Upper lobe of right lung (tissue), 1 donor: ENCODE measurements at regions not wholly inside any gene's neighbourhood (a gene's known extent, or its start where the extent isn't known, plus 50 kb on each side); places are given as distances from the start of the nearest gene placed in this dataset.

Experiments used
- ATAC-seq: fragments of 200-7000 bp; cut with Tn5 transposase; one replicate; pipeline ENCODE4 v1.9.1; 2020; ENCODE audit warnings: mild to moderate bottlenecking, moderate library complexity
- DNase-seq: peaks from one replicate; pipeline ENCODE4 v3.0.0-alpha.2; 2020
- H3K27ac ChIP-seq: fragments of 200-600 bp; one replicate; pipeline ENCODE4 v1.8.0; 2022
- H3K27me3 ChIP-seq: fragments of 200-600 bp; one replicate; pipeline ENCODE4 v1.8.0; 2022; ENCODE audit warnings: mild to moderate bottlenecking
- H3K36me3 ChIP-seq: fragments of 200-600 bp; one replicate; pipeline ENCODE4 v1.8.0; 2022
- H3K4me1 ChIP-seq: fragments of 200-600 bp; one replicate; pipeline ENCODE4 v1.8.0; 2022
- H3K4me3 ChIP-seq: fragments of 200-600 bp; one replicate; pipeline ENCODE4 v1.8.0; 2022; ENCODE audit warnings: mild to moderate bottlenecking
- H3K9me3 ChIP-seq: fragments of 200-600 bp; one replicate; pipeline ENCODE4 v1.8.0; 2022
- intact Hi-C: fragments of 100-400 bp; cut with DNase I; formaldehyde crosslinking; loops from one replicate; pipeline ENCODE4 v1.11.0; 2022
- TF ChIP-seq, protein P1 (sequence below): fragments of 200-600 bp; IDR thresholded peaks from one replicate; pipeline ENCODE4 v1.8.0; 2022; ENCODE audit warnings: antibody characterized with exemption
- donor health status: DM: no; HTN: yes; CAD: no; lungs with severe emphysema.

DNA sequence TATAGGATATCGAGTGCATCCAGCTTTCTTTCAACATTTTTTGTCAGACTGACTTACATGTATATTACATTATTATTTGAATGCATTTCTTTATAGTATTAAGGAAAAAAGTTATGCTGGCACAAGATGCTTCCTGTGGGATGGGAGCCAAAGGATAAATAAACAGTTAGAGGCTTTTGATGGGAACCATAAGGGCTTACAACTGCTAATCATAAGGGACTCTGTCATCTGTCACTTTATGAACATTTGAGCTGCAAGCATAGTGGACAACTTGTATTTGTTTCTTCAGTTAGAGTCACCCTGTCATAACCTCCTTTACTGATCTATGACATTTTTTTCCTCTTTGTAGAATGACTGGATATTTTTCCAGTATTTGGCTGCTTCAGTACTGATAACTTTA lies 132.4 kb upstream of the CHORDC1 start:
- Histone ChIP-seq H3K36me3 (no peaks in the 10 kb centered on the region), H3K9me3 (no peaks in the 10 kb centered on the region), H3K4me3 (no peak overlapping the region), H3K27ac (no peak overlapping the region), H3K27me3 (no peaks in the 10 kb centered on the region), H3K4me1 (no peaks in the 10 kb centered on the region)
- TF ChIP-seq, protein P1, sequence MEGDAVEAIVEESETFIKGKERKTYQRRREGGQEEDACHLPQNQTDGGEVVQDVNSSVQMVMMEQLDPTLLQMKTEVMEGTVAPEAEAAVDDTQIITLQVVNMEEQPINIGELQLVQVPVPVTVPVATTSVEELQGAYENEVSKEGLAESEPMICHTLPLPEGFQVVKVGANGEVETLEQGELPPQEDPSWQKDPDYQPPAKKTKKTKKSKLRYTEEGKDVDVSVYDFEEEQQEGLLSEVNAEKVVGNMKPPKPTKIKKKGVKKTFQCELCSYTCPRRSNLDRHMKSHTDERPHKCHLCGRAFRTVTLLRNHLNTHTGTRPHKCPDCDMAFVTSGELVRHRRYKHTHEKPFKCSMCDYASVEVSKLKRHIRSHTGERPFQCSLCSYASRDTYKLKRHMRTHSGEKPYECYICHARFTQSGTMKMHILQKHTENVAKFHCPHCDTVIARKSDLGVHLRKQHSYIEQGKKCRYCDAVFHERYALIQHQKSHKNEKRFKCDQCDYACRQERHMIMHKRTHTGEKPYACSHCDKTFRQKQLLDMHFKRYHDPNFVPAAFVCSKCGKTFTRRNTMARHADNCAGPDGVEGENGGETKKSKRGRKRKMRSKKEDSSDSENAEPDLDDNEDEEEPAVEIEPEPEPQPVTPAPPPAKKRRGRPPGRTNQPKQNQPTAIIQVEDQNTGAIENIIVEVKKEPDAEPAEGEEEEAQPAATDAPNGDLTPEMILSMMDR: no peak
- intact Hi-C loops: no loop called here
- DNase-seq: no peak
- no peak for ATAC-seq

DNA sequence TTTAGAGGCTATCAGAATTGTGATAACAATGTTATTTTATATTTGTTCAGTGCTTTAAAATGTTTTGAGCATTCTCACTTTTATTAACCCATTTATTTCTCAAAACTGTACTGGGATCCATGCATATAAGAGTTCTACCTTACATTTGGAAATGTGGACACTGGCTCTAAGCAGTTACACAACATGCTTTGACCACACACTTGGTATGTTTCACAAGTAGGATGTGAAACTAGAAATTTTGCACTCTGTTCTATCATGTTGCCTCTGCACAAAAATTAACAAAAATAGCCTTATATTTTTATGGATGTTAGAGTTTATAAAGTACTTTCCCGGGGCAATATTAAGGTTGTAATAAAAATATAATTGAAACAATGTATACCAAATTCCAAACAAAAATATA lies 126.9 kb upstream of the CHORDC1 start:
- no peak overlapping the region for H3K27ac ChIP-seq
- H3K4me1 ChIP-seq: no peaks in the 10 kb centered on the region
- no peak for DNase-seq
- H3K9me3 ChIP-seq: no peaks in the 10 kb centered on the region
- no peaks in the 10 kb centered on the region for H3K27me3 ChIP-seq
- no peaks in the 10 kb centered on the region for H3K36me3 ChIP-seq
- H3K4me3 ChIP-seq: no peak overlapping the region
- TF ChIP-seq, protein P1: no peak
- ATAC-seq: no peak
- intact Hi-C loops: no loop called here

DNA sequence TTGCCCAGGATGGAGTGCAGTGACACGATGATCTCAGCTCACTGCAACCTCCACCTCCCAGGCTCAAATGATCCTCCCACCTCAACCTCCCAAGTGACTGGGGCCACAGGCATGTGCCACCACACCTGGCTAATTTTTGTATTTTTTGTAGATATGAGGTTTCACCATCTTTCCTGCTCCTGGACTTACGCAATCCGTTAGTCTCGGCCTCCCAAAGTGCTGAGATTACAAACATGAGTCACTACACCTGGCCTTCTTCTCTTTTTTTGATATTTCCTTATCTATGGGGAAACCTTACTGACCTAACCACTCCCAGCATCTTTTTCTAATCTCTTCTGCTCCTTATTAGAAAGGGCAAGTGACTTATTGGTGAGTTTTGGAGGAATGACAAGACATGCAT lies 121.7 kb upstream of the CHORDC1 start:
- H3K4me3 ChIP-seq: no peak overlapping the region
- intact Hi-C loops: no loop called here
- no peak overlapping the region for H3K27ac ChIP-seq
- TF ChIP-seq, protein P1: no peak
- H3K36me3 ChIP-seq: no peaks in the 10 kb centered on the region
- ATAC-seq (no peak), DNase-seq (no peak)
- H3K9me3 ChIP-seq: no peaks in the 10 kb centered on the region
- H3K4me1 ChIP-seq: no peaks in the 10 kb centered on the region
- H3K27me3 ChIP-seq: no peaks in the 10 kb centered on the region

DNA sequence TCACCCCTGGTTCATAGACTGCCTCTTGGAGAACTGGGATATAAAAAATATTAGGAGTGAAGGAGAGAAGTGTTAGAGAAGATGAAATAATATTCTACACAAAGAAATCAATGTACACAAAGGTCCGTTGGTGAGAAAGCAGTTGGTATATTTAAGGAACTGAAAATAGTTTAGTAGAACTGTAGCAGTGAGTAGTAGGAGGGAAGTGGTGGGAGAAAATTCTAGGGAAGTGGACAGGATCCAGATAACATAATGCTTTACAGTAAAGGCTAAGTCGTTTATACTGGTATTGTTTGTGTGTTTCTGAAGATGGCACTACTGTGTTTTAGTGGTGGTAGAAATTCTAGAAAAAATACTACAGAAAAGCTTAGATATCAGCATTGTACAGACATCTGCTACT lies 120.8 kb upstream of the CHORDC1 start:
- H3K36me3 ChIP-seq: no peaks in the 10 kb centered on the region
- no peaks in the 10 kb centered on the region for H3K9me3 ChIP-seq
- no peak overlapping the region for H3K4me3 ChIP-seq
- intact Hi-C loops: no loop called here
- H3K27me3 ChIP-seq: no peaks in the 10 kb centered on the region
- ATAC-seq (peak; percentile 68), DNase-seq (no peak)
- TF ChIP-seq, protein P1: no peak
- H3K27ac ChIP-seq: no peak overlapping the region
- no peaks in the 10 kb centered on the region for H3K4me1 ChIP-seq

DNA sequence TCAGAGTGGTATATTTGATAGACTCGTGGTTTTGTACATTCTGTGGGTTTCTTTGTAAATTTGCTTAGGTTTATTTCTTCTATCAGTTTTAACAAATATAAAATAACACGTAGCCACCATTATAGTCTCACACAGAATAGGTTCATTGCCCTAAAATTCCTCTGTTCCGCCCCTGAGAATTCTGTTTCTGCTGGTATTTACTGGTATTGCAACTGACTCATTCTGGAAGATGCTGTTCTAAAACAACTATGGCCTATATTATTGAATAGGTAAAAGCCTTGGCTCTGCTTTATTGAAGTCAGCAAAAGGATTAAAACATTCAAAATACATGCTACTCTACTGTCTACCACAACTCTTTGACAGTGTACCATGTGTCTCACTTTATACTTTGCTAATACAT lies 119.1 kb upstream of the CHORDC1 start:
- intact Hi-C loops: no loop called here
- Histone ChIP-seq H3K4me3 (no peak overlapping the region), H3K4me1 (no peaks in the 10 kb centered on the region), H3K27me3 (no peaks in the 10 kb centered on the region), H3K36me3 (no peaks in the 10 kb centered on the region), H3K9me3 (no peaks in the 10 kb centered on the region), H3K27ac (no peak overlapping the region)
- TF ChIP-seq, protein P1: no peak
- DNase-seq (no peak), ATAC-seq (no peak)

DNA sequence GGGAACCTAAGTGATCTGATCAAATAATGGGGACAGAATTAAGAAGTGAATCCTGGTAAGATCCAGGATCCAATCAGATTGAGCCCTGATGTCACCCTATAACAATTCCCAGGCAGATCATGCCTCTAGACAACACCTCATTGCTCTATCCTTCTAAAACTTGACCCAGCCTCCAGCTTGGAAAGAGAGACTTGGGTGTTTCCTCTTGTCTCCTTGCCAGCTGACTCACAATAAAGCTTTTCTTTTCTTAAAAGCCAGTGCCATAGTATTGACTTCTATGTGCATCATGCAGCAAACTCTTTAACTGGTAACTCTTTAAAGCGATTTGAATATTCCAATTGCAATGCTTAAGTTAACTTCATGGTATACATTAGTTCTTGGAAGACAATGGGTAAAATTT lies 109.6 kb upstream of the CHORDC1 start:
- no peaks in the 10 kb centered on the region for H3K9me3 ChIP-seq
- H3K4me3 ChIP-seq: no peak overlapping the region
- H3K27me3 ChIP-seq: no peaks in the 10 kb centered on the region
- TF ChIP-seq, protein P1: no peak
- intact Hi-C loops: no loop called here
- no peaks in the 10 kb centered on the region for H3K36me3 ChIP-seq
- no peaks in the 10 kb centered on the region for H3K4me1 ChIP-seq
- no peak for DNase-seq
- no peak for ATAC-seq
- no peak overlapping the region for H3K27ac ChIP-seq
